Activated T-cell treated with anti-CD3 and anti-CD28 coated beads for 48 hours (primary cell): ENCODE measurements at regions not wholly inside any gene's neighbourhood (a gene's known extent, or its start where the extent isn't known, plus 50 kb on each side); places are given as distances from the start of the nearest gene placed in this dataset.
"Not testable (repeated sequence)": the region's sequence is repeated elsewhere in the genome, so short reads cannot be mapped to it uniquely, and the experiment has no call there.

ENCODE experiments used
- DNase-seq: peaks from one replicate; pipeline ENCODE4 v3.0.0-alpha.2; 2020; ENCODE audit warnings: low read depth

GRCh38 chr15:77944002-77944867 is 133.3 kb downstream of the TBC1D2B start:
- peak; percentile 39 for DNase-seq

GRCh38 chr15:77942611-77943211 is 134.8 kb downstream of the TBC1D2B start:
- no peak for DNase-seq

DNA sequence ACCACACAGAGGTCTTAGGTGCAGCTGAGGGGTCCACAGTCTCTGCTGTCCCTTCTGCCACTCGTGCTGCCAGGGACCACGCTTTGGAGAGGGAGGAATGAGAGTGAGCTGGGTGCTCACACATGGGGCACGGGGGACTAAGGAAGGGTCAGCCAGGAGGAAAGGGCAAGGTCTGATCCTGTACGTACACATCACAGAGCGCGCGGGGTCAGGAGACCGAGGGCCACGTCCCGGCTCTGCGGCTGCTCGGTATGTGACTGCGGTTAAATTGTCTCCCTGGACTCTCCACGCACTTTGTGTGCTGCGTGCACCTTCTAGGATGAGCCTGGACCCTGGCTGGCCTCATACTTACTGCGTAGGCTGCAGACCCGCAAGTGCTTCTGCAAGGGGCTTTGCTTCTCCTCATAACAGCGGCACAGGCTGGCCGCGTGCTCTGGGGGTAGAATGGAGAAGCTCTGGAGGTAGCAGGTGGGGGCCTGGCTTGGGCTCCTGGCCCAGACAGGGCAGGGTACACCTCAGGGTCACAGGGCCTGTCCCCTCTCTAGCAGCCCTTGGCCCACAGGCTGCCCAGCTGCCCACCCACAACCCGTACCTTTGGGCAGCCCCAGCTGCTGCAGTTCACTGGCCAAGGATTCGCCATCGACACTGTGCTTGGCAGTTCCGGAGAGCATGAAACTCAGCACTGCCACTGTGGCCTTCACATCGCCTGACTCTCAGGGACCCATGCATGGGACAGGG is 136.3 kb downstream of the TBC1D2B start:
- not testable (repeated sequence) for DNase-seq

- no peak for DNase-seq
These were observed 137.0 kb downstream of the TBC1D2B start for GRCh38 chr15:77940381-77940947.

DNA sequence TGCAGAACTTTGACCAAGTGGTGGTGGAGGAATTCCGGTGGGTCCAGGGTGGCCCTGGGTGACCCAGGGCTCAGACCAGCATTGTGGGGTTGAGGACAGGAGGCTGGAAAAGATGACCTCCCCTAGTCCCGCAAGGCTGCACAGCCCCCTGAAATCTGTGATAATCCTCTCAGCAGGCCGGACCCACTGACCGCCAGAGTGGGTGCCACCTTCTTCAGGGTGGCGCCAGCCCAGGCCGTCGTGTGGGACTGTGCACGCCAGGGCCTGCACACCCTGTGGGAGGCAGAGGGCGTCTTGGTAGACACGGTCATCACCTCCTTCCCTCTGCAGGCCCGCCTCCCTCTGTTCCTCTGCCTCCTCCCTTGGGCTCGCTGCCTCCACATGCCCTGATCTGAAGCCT is 137.7 kb downstream of the TBC1D2B start:
- no peak for DNase-seq

DNA sequence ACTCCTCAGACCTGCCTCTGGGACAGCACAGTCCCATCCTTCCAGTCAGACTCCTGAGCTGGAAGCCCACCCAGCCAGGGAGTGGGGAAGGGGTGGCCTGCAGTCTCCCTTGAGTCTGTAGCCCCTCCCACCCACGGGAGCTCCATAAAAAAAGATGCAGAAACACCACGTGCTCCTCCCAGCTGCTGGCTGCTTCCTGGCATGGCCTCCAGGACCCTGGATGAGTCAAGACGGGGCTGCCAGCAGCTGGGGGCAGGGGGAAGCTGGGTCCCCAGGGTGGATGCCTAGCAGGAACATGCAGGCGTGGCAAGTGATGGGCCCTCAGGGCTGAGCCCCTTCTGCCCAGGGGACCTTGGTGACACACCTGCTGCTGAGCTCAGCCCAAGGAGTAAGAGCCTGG is 138.5 kb downstream of the TBC1D2B start:
- DNase-seq, result not testable (repeated sequence)

GRCh38 chr15:77938546-77938945 is 139.0 kb downstream of the TBC1D2B start:
- not testable (repeated sequence) for DNase-seq

DNA sequence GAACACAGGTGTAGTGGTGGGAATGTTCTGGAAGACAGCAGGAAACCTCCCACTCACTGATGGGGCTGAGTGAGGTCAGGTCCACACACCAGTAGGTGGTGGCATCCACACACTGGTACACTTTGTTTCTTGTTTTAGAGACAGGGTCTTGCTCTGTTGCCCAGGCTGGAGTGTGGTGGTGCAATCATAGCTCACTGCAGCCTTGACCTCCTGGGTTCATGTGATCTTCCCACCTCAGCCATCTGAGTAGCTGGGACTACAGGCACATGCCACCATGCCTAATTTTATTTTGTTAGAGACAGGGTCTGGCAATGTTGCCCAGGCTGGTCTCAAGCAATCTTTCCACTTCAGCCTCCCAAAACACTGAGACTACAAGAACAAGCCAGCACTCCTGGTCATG is 140.9 kb downstream of the TBC1D2B start:
- DNase-seq, result not testable (repeated sequence)

DNA sequence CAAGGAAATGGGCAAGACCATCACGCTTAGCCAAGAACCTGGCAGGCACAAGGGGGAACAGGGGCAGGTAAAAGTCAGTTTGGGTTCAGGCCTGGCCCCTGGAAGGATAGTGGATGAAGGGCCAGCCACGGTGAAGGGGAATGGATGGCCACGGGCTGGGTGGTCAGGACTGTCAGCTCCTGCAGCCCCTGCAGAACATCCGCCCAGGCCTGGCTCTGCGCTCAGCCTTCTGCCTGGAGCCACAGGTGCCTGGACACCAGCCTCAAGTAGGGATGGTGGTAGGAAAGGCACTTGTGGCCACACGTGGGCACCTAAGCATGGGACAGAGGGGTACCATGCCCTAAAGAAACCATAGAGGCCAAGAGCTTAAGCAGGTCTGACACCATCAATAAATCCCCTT is 143.0 kb downstream of the TBC1D2B start:
- not testable (repeated sequence) for DNase-seq

GRCh38 chr15:77930907-77931306 is 146.6 kb downstream of the TBC1D2B start:
- not testable (repeated sequence) for DNase-seq

GRCh38 chr15:77930490-77930889 is 147.0 kb downstream of the TBC1D2B start:
- DNase-seq, result not testable (repeated sequence)

- not testable (repeated sequence) for DNase-seq
These were observed 150.7 kb downstream of the TBC1D2B start for GRCh38 chr15:77926789-77927188.

GRCh38 chr15:77926296-77926695 is 151.2 kb downstream of the TBC1D2B start:
- DNase-seq, result not testable (repeated sequence)

DNA sequence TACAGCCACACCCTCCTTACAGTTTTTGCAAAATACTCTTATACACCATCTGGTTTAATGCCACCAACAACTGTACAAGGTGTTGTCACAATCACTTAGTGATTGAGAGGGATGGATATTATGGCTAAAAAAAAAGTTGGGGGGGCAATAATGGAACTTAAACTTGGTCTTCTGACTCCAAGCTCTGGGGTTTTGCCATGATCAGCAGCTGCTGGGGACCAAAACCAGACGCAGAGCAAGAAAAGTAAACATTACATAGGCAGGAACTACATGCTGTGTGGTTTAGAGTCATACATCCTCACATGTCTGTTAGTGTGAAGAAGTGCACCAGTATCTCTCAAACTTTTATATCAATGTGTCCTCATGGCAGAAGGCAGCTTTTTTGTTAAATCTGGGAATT is 152.4 kb downstream of the TBC1D2B start:
- DNase-seq, result not testable (repeated sequence)

DNA sequence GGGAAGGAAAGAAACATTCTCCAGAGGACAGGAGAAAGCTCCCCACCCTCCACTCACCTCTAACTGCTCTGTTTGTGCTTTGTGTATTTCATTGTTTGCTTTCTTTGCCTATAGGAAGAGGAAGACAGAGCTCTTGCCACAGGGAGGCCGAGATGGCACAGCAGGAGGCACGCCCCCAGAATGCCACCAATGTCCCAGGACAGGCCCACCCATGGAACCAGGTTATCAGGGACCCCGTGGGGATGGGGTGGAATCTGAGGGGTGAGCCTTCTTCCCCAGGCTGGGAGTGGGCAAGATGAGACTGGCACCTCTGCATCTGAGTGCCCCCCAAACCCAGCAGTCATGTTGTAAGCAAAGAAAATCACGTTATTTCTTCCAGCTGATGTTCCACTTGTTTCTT is 155.8 kb downstream of the TBC1D2B start:
- DNase-seq, result no peak

DNA sequence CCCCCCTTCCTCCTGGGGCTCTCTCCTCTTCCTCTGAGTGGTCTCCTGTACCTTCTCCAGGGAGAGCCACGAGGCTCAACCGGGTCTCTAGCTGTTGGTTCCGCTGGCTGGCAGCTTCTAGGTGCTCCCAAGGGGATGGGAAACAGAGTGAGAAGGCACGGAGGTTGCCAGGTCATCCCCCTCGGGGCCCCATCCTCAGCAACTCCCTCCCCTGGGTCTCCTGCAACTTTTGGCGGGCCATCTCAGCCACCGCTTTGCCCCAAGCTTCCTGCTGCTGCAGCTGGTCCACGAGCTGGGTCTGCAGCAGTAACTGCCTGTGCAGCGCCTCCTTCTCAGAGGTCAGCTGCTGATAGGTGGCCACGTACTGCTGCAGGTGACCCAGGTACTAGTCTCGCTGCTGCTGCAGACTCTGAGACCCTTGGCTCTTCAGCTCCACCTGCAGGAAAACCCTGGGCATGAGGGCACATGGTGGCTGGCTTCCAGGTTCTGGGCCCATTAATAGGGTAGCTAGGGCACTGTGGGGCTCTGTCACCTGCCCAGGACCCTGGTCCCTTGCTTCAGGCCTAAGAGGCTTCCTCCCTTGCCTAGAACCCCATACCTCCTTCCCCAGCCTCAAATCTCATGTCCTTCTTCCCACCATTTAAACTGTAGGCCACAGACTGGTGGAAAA is 160.4 kb downstream of the TBC1D2B start:
- not testable (repeated sequence) for DNase-seq

GRCh38 chr15:77915961-77916330 is 161.6 kb downstream of the TBC1D2B start:
- DNase-seq, result not testable (repeated sequence)

GRCh38 chr15:77915261-77915960 is 162.1 kb downstream of the TBC1D2B start:
- no peak for DNase-seq

DNA sequence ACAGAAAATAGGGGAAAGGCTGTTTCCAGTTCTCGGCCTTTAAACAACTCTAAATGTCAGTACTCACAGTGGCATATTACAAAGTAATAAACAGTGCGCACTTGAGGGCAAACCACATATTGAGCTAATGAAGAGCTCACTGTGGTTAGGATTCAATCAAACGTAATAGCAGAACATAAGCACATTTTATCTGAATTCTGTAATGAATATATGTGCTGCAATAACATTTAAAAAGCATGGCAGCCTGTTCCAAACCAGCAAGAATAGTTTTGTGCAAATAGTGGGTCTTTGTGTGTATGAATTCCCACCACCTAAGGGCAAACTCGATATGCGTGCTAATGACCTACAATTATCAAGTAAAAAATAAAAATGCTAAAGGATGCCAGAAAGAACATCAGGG is 163.0 kb downstream of the TBC1D2B start:
- DNase-seq, result not testable (repeated sequence)

GRCh38 chr15:77910030-77910911 is 167.2 kb downstream of the TBC1D2B start:
- DNase-seq, result peak; percentile 71
